Transverse colon (tissue), 4 donors: ENCODE measurements at regions not wholly inside any gene's neighbourhood (a gene's known extent, or its start where the extent isn't known, plus 50 kb on each side); places are given as distances from the start of the nearest gene placed in this dataset.

Experiments
- DNase-seq: peaks from one replicate; pipeline ENCODE4 v3.0.0-alpha.2; 2019
- H3K27ac ChIP-seq, 4 donors: fragments of 200-600 bp; sonication (generic); 2 replicates each; pipeline ENCODE4 v1.5.1; 2016 to 2018; ENCODE audit warnings: inconsistent platforms in 4 of 4
- H3K27me3 ChIP-seq: fragments of 200-600 bp; sonication (generic); 2 replicates; pipeline ENCODE4 v1.5.1; 2017; ENCODE audit warnings: inconsistent platforms
- H3K36me3 ChIP-seq, 4 donors: fragments of 200-600 bp; sonication (generic); 2 replicates each; pipeline ENCODE4 v1.5.1; 2017 to 2019; ENCODE audit warnings: inconsistent platforms in 4 of 4
- H3K4me1 ChIP-seq, 4 donors: fragments of 200-600 bp; sonication (generic); 2 replicates each; pipeline ENCODE4 v1.5.1; 2017 to 2020; ENCODE audit warnings: inconsistent platforms in 4 of 4
- H3K4me3 ChIP-seq, 4 donors: fragments of 200-600 bp; sonication (generic); 1 replicate in 1 of 4; 2 replicates in 3 of 4; pipeline versions ENCODE4 v1.5.1 to v1.6.1; 2017 to 2019; ENCODE audit warnings: inconsistent platforms in 4 of 4
- H3K9me3 ChIP-seq, 2 donors: fragments of 200-600 bp; sonication (generic); 2 replicates each; pipeline ENCODE4 v1.5.1; 2017 to 2019; ENCODE audit warnings: inconsistent platforms in 2 of 2
- EP300 ChIP-seq: sonication (generic); formaldehyde crosslinking; IDR thresholded peaks from one replicate; pipeline ENCODE4 v1.6.1; 2017; ENCODE audit warnings: antibody characterized with exemption, low read depth
- POLR2A ChIP-seq: fragments of 450-650 bp; IDR thresholded peaks from one replicate; pipeline ENCODE4 v1.6.1; 2016; ENCODE audit warnings: antibody characterized with exemption, mild to moderate bottlenecking, moderate library complexity
- POLR2AphosphoS5 ChIP-seq, 3 donors: sonication (generic); formaldehyde crosslinking; IDR thresholded peaks; one replicate each; pipeline ENCODE4 v1.6.1; 2016; ENCODE audit warnings: antibody characterized with exemption in 3 of 3
- WGBS, 2 donors: methylation state at CpG; one replicate each; pipeline ENCODE4 v1.1.5; 2018; ENCODE audit warnings: low coverage in 1 of 2; 5-methylcytosine and 5-hydroxymethylcytosine counted together
- in situ Hi-C, 4 donors: fragments of 200-750 bp; cut with MboI; loops; one replicate each; pipeline versions ENCODE4 v1.15.0 to v1.15.1; 2017; ENCODE audit warnings: low sequenced_read_pairs in 3 of 4, low pct_ligation_motif_present in 1 of 4, low pct_unique_long_range_greater_than_20kb in 1 of 4
- intact Hi-C: fragments of 100-400 bp; cut with DNase I; formaldehyde crosslinking; loops from one replicate; pipeline ENCODE4 v1.15.1; 2023; ENCODE audit warnings: low total_unique reads
- TF ChIP-seq, protein P1 (sequence below), 5 experiments: fragments of 200-600 bp in 3 of 5; fragments of 450-650 bp in 2 of 5; sonication (generic) in 3 of 5; IDR thresholded peaks; 1 replicate in 2 of 5; 2 replicates in 3 of 5; pipeline ENCODE4 v1.5.1; 2016 to 2017; ENCODE audit warnings: antibody characterized with exemption in 5 of 5, inconsistent platforms in 3 of 5, mild to moderate bottlenecking in 2 of 5, moderate library complexity in 1 of 5

DNA sequence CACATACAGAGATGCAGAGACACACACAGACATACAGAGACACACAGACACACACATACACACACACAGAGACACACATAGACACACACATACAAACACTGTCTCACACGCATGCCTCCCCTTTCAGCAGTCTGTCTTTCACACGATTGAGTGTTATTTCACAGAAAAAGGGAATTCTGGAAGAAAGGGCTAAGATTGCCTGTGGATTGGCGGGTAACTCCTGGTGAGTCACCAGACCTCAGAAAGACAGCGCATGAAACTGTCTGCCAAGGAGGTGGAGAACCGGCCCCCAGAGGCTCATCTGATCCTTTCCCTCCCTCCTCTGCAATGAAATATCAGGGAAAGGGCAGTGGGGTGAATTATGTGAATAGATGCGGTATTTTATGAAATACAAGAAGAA, 127.2 kb upstream of the GSC start:
- intact Hi-C loops: no loop called here
- TF ChIP-seq, protein P1, sequence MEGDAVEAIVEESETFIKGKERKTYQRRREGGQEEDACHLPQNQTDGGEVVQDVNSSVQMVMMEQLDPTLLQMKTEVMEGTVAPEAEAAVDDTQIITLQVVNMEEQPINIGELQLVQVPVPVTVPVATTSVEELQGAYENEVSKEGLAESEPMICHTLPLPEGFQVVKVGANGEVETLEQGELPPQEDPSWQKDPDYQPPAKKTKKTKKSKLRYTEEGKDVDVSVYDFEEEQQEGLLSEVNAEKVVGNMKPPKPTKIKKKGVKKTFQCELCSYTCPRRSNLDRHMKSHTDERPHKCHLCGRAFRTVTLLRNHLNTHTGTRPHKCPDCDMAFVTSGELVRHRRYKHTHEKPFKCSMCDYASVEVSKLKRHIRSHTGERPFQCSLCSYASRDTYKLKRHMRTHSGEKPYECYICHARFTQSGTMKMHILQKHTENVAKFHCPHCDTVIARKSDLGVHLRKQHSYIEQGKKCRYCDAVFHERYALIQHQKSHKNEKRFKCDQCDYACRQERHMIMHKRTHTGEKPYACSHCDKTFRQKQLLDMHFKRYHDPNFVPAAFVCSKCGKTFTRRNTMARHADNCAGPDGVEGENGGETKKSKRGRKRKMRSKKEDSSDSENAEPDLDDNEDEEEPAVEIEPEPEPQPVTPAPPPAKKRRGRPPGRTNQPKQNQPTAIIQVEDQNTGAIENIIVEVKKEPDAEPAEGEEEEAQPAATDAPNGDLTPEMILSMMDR (IDR thresholded peaks at IDR 0.05): no peak
- TF ChIP-seq POLR2A: no peak
- TF ChIP-seq EP300: no peak
- no peak for TF ChIP-seq POLR2AphosphoS5 (IDR thresholded peaks at IDR 0.05)
- Histone ChIP-seq H3K4me3 (no peak overlapping the region), H3K36me3 (no peaks in the 10 kb centered on the region), H3K9me3 (no peaks in the 10 kb centered on the region), H3K27ac (no peak overlapping the region), H3K27me3 (no peaks in the 10 kb centered on the region), H3K4me1 (no peaks in the 10 kb centered on the region)
- in situ Hi-C loops: no loop called here
- 67% methylated on average over 6 of the region's 6 CpGs; no CpG with 5 or more reads in 1 of the 2 donors for WGBS, 2 donors
- DNase-seq: no peak

DNA sequence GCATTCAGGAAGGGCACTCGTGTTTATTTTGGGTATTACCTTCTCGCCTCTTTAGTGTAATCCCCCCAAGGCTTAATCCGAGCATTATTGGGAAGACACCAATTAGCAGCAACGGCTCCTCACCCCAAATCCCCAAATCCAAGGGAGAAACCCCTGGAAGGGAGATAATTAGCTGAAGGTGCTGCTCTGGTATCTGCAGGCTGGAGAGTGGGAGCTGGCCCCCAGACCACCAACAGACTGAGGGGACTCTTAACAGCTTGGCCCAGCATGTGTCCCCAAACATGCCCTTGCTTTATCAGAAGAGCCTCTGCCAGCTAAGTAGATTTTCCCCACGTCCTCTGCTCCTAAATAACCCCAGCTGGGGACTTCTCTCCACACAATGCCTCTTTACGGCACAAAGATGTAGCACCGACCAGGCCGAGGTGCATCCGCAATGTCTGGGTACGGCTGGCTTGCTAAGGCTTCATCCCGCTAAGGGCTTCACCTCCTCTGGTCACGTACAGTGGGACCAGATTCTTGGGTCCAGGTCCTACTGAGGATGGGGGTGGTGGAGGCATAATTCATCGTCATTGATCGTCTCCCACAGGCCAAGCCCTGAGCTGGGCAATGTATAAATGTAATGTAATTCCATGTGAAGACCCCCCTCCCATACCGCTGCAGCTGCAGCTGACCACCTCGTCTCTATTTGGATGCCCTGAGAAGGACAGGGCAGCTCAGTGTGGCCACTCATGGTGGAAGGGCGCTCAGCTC, 123.7 kb upstream of the GSC start:
- intact Hi-C loops (no loop called here), in situ Hi-C loops (no loop called here)
- WGBS, 2 donors: 81% methylated on average over 17 of the region's 17 CpGs; no CpG with 5 or more reads in 1 of the 2 donors
- DNase-seq: no peak
- peaks cover 0 to 4% (median under 1%) of the 10 kb centered on the region in 4 donors for H3K4me1 ChIP-seq
- TF ChIP-seq EP300 (no peak), POLR2AphosphoS5 (IDR thresholded peaks at IDR 0.05) (no peak), POLR2A (no peak)
- TF ChIP-seq, protein P1 (IDR thresholded peaks at IDR 0.05): no peak
- no peaks in the 10 kb centered on the region for H3K36me3 ChIP-seq
- no peaks in the 10 kb centered on the region for H3K9me3 ChIP-seq
- no peaks in the 10 kb centered on the region for H3K27me3 ChIP-seq
- H3K27ac ChIP-seq: no peak overlapping the region
- no peak overlapping the region for H3K4me3 ChIP-seq

DNA sequence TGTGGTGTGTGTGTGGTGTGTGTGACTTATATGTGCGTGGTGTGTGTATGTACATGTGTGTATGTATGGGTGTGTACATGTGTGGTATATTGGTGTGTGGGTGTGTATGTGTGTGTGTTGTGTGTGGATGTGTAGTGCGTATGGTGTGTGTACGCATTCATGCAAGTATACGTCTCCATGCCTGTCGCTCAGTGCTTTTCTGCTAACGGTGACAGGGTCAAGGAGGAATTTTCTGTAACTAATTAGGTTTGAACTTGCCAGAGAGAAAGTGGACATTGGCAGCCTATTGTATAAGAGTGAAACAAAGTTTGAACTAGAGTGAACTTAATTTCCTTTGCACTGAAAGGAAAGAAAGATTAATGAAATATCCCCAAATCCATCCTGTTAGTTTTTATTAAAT, 120.9 kb upstream of the GSC start:
- DNase-seq: no peak
- Histone ChIP-seq H3K4me1 (peaks cover 0 to 6% (median 2%) of the 10 kb centered on the region in 4 donors), H3K4me3 (no peak overlapping the region), H3K36me3 (no peaks in the 10 kb centered on the region), H3K27ac (no peak overlapping the region), H3K9me3 (no peaks in the 10 kb centered on the region), H3K27me3 (no peaks in the 10 kb centered on the region)
- WGBS, 2 donors: 57 to 67% methylated on average over 6 of the region's 6 CpGs
- TF ChIP-seq, protein P1 (IDR thresholded peaks at IDR 0.05): no peak
- TF ChIP-seq POLR2A (no peak), POLR2AphosphoS5 (IDR thresholded peaks at IDR 0.05) (no peak), EP300 (no peak)
- intact Hi-C loops (no loop called here), in situ Hi-C loops (no loop called here)

DNA sequence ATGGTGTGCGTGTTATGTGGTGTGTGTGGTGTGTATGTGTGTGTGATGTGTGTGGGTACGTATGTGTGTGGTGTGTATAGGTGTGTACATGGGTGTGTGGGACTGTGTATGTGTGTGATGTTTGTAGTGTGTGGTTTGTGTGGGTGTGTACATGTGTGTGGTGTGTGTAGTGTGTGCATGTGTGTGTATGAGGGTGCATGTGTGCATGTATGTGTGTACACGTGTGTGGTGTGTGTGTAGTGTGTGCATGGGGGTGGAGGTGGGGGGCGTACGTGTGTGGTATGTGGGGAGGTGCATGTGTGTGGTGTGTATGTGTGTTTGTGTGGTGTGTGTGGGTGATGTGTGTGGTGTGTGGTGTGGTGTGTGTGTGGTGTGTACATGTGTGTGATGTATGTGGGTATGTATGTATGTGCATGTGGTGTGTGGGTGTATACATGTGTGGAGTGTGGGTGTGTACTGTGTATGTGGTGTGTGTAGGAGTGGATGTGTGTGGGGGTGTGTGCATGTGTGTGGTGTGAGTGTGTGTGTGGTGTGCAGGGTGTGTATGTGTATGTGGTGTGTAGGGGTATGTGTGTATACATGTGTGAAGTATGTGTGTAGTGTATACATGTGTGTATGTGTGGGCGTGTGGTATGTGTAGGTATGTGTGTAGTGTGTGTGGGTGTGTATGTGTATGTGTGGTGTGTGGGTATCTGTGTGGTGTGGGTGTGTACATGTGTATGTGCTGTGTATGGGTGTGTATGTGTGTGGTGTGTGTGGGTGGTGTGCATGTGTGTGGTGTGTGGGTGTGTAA, 119.8 kb upstream of the GSC start:
- no peaks in the 10 kb centered on the region for H3K36me3 ChIP-seq
- TF ChIP-seq POLR2A (no peak), POLR2AphosphoS5 (IDR thresholded peaks at IDR 0.05) (no peak), EP300 (no peak)
- TF ChIP-seq, protein P1 (IDR thresholded peaks at IDR 0.05): no peak
- no peak overlapping the region for H3K27ac ChIP-seq
- no peaks in the 10 kb centered on the region for H3K9me3 ChIP-seq
- intact Hi-C loops (no loop called here), in situ Hi-C loops (no loop called here)
- H3K4me1 ChIP-seq: peaks cover 0 to 6% (median 2%) of the 10 kb centered on the region in 4 donors
- DNase-seq: no peak
- WGBS, 2 donors: 93 to 94% methylated on average over 5 to 6 of the region's 6 CpGs
- no peak overlapping the region for H3K4me3 ChIP-seq
- H3K27me3 ChIP-seq: no peaks in the 10 kb centered on the region
